Tibial artery (tissue), 4 donors: ENCODE measurements at regions not wholly inside any gene's neighbourhood (a gene's known extent, or its start where the extent isn't known, plus 50 kb on each side); places are given as distances from the start of the nearest gene placed in this dataset.

Source experiments
- DNase-seq, 2 donors: peaks; one replicate each; pipeline ENCODE4 v3.0.0-alpha.2; 2019
- H3K27ac ChIP-seq, 2 donors: fragments of 200-600 bp; sonication (generic) in 1 of 2; 1 replicate in 1 of 2; 2 replicates in 1 of 2; pipeline ENCODE4 v1.5.1; 2018 to 2019; ENCODE audit warnings: mild to moderate bottlenecking in 1 of 2
- H3K27me3 ChIP-seq, 2 donors: fragments of 200-600 bp; sonication (generic) in 1 of 2; one replicate each; pipeline versions ENCODE4 v1.5.1 to v1.6.0; 2016 to 2019
- H3K36me3 ChIP-seq, 3 donors: fragments of 200-600 bp; sonication (generic) in 2 of 3; one replicate each; pipeline ENCODE4 v1.5.1; 2016 to 2019; ENCODE audit warnings: mild to moderate bottlenecking in 2 of 3
- H3K4me1 ChIP-seq, 4 donors: fragments of 200-600 bp; sonication (generic) in 2 of 4; 1 replicate in 3 of 4; 2 replicates in 1 of 4; pipeline ENCODE4 v1.5.1; 2016 to 2019
- H3K4me3 ChIP-seq, 2 donors: fragments of 200-600 bp; sonication (generic) in 1 of 2; 1 replicate in 1 of 2; 2 replicates in 1 of 2; pipeline ENCODE4 v1.5.1; 2018 to 2019; ENCODE audit warnings: mild to moderate bottlenecking in 2 of 2
- H3K9me3 ChIP-seq, 3 donors: fragments of 200-600 bp; sonication (generic) in 1 of 3; one replicate each; pipeline ENCODE4 v1.5.1; 2016 to 2019
- intact Hi-C: fragments of 100-400 bp; cut with DNase I; formaldehyde crosslinking; loops from one replicate; pipeline ENCODE4 v1.15.0; 2023; ENCODE audit warnings: low total_unique reads
- TF ChIP-seq, protein P1 (sequence below), 2 experiments: fragments of 200-600 bp in 1 of 2; fragments of 450-650 bp in 1 of 2; IDR thresholded peaks; one replicate each; pipeline ENCODE4 v1.5.1; 2017 to 2019; ENCODE audit warnings: antibody characterized with exemption in 2 of 2, mild to moderate bottlenecking in 1 of 2, moderate library complexity in 1 of 2

DNA sequence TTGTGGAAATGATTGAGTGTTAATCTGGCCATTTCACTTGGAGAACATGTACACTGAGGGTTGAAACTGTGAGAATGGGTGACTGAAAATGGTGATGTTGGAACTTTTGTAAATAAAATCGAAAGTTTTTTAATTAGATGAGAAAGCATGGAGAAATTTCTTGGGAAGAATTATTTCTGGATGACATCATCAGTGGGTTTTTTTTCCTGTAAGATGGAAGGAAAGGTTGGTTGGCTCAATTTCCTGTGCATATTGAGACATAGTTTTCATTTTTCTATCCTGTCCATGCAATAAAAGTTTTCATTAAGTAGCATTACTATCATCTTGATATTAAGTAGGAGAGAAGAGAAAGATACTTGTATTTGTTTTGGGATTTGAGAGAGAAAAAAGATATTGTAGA is 120.6 kb upstream of the HTR2A start:
- intact Hi-C loops: no loop called here
- Histone ChIP-seq H3K27ac (no peak overlapping the region), H3K36me3 (no peaks in the 10 kb centered on the region), H3K27me3 (no peaks in the 10 kb centered on the region), H3K9me3 (no peaks in the 10 kb centered on the region), H3K4me3 (no peak overlapping the region), H3K4me1 (no peaks in the 10 kb centered on the region)
- TF ChIP-seq, protein P1, sequence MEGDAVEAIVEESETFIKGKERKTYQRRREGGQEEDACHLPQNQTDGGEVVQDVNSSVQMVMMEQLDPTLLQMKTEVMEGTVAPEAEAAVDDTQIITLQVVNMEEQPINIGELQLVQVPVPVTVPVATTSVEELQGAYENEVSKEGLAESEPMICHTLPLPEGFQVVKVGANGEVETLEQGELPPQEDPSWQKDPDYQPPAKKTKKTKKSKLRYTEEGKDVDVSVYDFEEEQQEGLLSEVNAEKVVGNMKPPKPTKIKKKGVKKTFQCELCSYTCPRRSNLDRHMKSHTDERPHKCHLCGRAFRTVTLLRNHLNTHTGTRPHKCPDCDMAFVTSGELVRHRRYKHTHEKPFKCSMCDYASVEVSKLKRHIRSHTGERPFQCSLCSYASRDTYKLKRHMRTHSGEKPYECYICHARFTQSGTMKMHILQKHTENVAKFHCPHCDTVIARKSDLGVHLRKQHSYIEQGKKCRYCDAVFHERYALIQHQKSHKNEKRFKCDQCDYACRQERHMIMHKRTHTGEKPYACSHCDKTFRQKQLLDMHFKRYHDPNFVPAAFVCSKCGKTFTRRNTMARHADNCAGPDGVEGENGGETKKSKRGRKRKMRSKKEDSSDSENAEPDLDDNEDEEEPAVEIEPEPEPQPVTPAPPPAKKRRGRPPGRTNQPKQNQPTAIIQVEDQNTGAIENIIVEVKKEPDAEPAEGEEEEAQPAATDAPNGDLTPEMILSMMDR (IDR thresholded peaks at IDR 0.05): no peak
- no peak for DNase-seq

DNA sequence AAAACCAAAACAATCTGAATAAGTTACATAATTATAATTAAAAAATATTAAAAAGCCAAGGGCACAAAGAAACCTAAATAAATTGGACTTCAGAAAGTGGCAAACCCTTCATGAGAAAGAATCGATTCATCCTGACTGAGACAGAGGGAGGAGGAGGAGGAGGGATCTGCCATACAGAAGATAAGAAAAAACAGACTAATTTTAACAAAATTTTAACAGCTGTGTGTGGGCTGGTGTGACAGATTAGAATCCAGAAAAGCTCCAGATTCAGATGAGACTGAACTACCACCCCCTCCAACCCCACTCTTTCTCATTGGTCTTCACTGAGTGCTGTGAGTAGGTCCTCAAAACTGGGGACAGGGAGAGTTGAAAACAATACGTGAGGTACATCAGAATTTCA is 111.5 kb upstream of the HTR2A start:
- H3K4me1 ChIP-seq: no peaks in the 10 kb centered on the region
- no peak for DNase-seq
- no peaks in the 10 kb centered on the region for H3K27me3 ChIP-seq
- intact Hi-C loops: no loop called here
- H3K27ac ChIP-seq: no peak overlapping the region
- TF ChIP-seq, protein P1 (IDR thresholded peaks at IDR 0.05): no peak
- H3K4me3 ChIP-seq: no peak overlapping the region
- no peaks in the 10 kb centered on the region for H3K36me3 ChIP-seq
- no peaks in the 10 kb centered on the region for H3K9me3 ChIP-seq

DNA sequence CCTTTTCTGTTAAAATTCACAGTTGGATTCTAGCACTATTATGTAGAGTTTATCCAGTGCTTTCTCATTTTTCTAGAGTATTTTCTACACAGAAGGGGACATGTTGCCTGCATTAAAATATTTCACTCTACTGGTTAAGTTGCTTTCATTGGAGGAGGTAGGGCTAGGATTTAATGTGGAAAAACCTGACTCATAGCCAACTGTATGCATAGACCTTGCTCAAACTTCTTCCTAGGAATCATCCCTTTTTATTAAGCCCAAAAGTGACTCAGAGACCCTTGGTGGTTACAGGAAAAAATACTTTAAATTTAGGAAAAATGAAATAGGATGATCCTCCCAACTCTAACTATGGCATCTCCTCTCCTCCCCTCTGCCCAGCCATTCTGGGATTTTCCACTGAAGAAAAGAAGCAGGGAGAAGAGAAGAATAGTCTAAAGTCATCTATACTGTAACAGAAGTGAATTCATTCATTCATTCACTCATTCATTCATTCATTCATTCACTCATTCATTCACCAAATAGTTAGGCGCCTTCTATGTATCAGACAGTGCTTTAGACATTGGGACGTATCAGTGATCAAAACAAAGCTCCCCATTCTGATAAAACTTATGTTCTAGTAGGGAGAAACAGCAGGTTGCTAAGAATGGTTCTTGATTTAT is 109.0 kb upstream of the HTR2A start:
- intact Hi-C loops: no loop called here
- Histone ChIP-seq H3K9me3 (no peaks in the 10 kb centered on the region), H3K27ac (no peak overlapping the region), H3K4me3 (no peak overlapping the region), H3K36me3 (no peaks in the 10 kb centered on the region), H3K27me3 (no peaks in the 10 kb centered on the region), H3K4me1 (no peaks in the 10 kb centered on the region)
- TF ChIP-seq, protein P1 (IDR thresholded peaks at IDR 0.05): no peak
- no peak for DNase-seq

DNA sequence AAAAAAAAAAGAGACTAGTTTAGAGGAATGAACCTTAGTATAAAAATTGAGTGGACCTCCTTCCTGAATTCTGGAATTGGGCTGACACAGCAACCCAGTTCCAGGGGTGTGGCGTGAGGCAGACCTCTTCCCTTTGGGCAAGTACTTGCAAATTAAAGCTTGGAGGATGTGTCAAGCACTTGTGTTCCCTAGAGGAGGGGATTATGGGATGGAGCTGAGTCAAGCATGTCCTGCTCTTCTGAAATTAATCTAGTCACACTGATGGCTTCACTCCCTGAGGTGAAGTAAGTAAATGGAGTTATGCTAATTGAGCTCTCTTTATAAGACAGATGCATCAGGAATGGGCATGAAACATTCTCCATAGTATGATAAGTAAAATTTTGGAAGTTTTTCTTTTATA is 107.7 kb upstream of the HTR2A start:
- TF ChIP-seq, protein P1 (IDR thresholded peaks at IDR 0.05): no peak
- H3K9me3 ChIP-seq: no peaks in the 10 kb centered on the region
- H3K4me1 ChIP-seq: no peaks in the 10 kb centered on the region
- intact Hi-C loops: no loop called here
- H3K36me3 ChIP-seq: no peaks in the 10 kb centered on the region
- no peak overlapping the region for H3K27ac ChIP-seq
- no peak for DNase-seq
- H3K4me3 ChIP-seq: no peak overlapping the region
- no peaks in the 10 kb centered on the region for H3K27me3 ChIP-seq

DNA sequence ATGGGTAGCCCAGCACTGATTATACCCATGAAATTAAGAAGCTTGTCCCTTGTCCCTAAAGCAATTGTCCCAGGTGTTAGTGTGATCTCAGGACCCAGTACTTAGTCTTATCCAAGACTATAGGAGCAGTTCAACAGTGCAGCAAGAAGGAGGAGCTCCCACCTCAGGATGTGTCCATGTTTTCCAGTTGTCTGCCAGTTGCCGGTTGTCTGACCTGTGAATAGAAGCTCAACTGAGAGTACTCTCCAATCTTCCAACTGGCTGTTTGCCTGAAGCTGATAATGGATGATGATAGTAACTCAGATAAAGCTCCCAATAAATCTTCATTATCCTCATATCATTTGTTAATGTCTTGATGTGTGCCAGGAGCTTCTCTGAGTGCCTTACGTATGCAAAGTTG is 107.2 kb upstream of the HTR2A start:
- Histone ChIP-seq H3K9me3 (no peaks in the 10 kb centered on the region), H3K4me3 (no peak overlapping the region), H3K27me3 (no peaks in the 10 kb centered on the region), H3K4me1 (no peaks in the 10 kb centered on the region), H3K36me3 (no peaks in the 10 kb centered on the region), H3K27ac (no peak overlapping the region)
- TF ChIP-seq, protein P1 (IDR thresholded peaks at IDR 0.05): no peak
- no peak for DNase-seq
- intact Hi-C loops: no loop called here

DNA sequence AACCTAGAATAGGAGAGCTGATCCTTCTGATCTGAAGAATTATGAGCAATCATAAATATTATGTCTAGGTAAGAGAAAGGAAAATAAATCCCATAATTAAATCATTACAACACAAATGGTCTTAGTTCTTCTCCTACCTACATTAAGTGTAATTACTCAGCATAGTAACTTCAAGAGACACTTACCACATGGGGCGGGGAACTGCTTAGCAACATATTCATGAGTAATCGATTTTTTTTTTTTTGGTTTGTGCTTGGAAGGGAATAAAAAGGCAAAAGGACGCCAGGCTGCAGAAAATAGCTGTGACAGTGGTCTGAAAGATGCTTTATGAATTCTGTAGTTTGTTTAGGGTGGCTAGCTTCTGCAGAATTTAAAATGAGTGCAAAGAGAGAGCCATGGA is 103.3 kb upstream of the HTR2A start:
- Histone ChIP-seq H3K4me3 (no peak overlapping the region), H3K27ac (no peak overlapping the region), H3K27me3 (no peaks in the 10 kb centered on the region), H3K9me3 (no peaks in the 10 kb centered on the region), H3K36me3 (no peaks in the 10 kb centered on the region), H3K4me1 (no peaks in the 10 kb centered on the region)
- DNase-seq: no peak
- TF ChIP-seq, protein P1 (IDR thresholded peaks at IDR 0.05): no peak
- intact Hi-C loops: no loop called here
